RWPE2 (cell line): ENCODE measurements at regions not wholly inside any gene's neighbourhood (a gene's known extent, or its start where the extent isn't known, plus 50 kb on each side); places are given as distances from the start of the nearest gene placed in this dataset.
A peak's percentile ranks its signal among the peaks of the same experiment; 100 is the strongest.

Experiments used
- ATAC-seq: fragments of 200-7000 bp; cut with Tn5 transposase; 3 replicates; pipeline ENCODE4 v1.9.1; 2021; ENCODE audit warnings: low read depth
- DNase-seq: peaks from one replicate; pipeline ENCODE4 v3.0.0-alpha.2; 2020; ENCODE audit warnings: low spot score
- H3K27ac ChIP-seq: fragments of 450-650 bp; 2 replicates; pipeline ENCODE4 v1.5.1; 2017; ENCODE audit warnings: mild to moderate bottlenecking; ENCODE audit not compliant: poor library complexity, severe bottlenecking
- H3K27me3 ChIP-seq: fragments of 250-450 bp; sonication (Bioruptor Pico); 2 replicates; pipeline ENCODE4 v1.5.1; 2021; ENCODE audit warnings: mild to moderate bottlenecking, moderate library complexity; ENCODE audit not compliant: insufficient read depth, poor library complexity, severe bottlenecking
- H3K36me3 ChIP-seq: fragments of 250-450 bp; sonication (Bioruptor Pico); 2 replicates; pipeline ENCODE4 v1.5.1; 2020; ENCODE audit warnings: low read depth, mild to moderate bottlenecking, moderate library complexity
- H3K4me1 ChIP-seq: fragments of 250-450 bp; sonication (Bioruptor Pico); 2 replicates; pipeline ENCODE4 v1.5.1; 2021; ENCODE audit warnings: mild to moderate bottlenecking, moderate library complexity; ENCODE audit not compliant: insufficient read depth, poor library complexity, severe bottlenecking
- H3K4me3 ChIP-seq: fragments of 250-450 bp; sonication (Bioruptor Pico); 2 replicates; pipeline ENCODE4 v1.5.1; 2021; ENCODE audit warnings: mild to moderate bottlenecking, moderate library complexity; ENCODE audit not compliant: severe bottlenecking
- H3K9me3 ChIP-seq: fragments of 250-450 bp; sonication (Bioruptor Pico); 2 replicates; pipeline ENCODE4 v1.5.1; 2021; ENCODE audit warnings: mild to moderate bottlenecking, moderate library complexity; ENCODE audit not compliant: severe bottlenecking
- TF ChIP-seq, protein P1 (sequence below): fragments of 450-650 bp; IDR thresholded peaks from one replicate; pipeline ENCODE4 v1.5.1; 2017; ENCODE audit warnings: mild to moderate bottlenecking, moderate library complexity; ENCODE audit not compliant: poor library complexity, severe bottlenecking

DNA sequence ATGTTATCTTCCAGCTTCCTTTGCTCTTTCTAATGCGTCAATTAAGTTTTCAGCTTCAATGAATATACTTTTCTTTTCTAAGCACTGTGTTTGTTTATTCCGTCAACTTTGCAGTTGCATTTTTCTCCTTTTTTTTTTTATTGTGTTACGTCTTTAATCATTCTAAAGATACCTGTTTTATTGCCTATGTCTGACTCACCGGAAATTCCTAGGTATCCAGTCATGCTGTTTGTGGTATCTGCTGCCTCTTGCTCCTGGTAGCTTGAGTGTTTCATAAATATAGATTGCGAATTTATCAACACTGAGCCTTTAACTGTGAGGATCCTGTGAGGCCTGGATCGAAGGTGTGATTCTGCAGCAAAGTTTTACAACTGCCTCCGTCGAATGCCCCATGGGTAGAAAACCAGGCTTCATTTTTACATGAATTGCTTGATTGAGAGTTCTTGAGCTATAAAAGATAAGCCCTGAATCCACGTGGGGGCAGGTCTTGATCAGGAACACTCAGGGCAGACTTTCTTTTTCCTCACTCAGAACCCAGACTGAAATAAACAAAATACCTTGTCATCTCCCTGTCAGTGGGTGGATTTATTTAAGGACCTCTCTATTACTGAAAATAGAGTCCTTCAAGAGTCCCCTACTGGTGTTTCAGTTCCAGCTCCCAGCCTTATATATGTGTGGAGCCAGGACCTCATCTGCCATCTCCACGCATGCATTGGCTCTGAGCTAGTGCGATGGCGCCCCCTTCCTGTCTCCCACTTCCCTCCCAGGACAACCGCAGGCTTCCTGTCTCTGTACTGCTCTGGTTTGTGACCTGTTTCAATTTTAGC, 60.1 kb upstream of the LRRC1 start:
- DNase-seq: no peak
- TF ChIP-seq, protein P1, sequence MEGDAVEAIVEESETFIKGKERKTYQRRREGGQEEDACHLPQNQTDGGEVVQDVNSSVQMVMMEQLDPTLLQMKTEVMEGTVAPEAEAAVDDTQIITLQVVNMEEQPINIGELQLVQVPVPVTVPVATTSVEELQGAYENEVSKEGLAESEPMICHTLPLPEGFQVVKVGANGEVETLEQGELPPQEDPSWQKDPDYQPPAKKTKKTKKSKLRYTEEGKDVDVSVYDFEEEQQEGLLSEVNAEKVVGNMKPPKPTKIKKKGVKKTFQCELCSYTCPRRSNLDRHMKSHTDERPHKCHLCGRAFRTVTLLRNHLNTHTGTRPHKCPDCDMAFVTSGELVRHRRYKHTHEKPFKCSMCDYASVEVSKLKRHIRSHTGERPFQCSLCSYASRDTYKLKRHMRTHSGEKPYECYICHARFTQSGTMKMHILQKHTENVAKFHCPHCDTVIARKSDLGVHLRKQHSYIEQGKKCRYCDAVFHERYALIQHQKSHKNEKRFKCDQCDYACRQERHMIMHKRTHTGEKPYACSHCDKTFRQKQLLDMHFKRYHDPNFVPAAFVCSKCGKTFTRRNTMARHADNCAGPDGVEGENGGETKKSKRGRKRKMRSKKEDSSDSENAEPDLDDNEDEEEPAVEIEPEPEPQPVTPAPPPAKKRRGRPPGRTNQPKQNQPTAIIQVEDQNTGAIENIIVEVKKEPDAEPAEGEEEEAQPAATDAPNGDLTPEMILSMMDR: peak; percentile 67
- Histone ChIP-seq H3K27ac (peak overlapping the region; percentile 96), H3K9me3 (no peaks in the 10 kb centered on the region), H3K4me3 (no peak overlapping the region), H3K27me3 (no peaks in the 10 kb centered on the region), H3K4me1 (peaks cover 33% of the 10 kb centered on the region), H3K36me3 (no peaks in the 10 kb centered on the region)
- ATAC-seq: peak; percentile 97

DNA sequence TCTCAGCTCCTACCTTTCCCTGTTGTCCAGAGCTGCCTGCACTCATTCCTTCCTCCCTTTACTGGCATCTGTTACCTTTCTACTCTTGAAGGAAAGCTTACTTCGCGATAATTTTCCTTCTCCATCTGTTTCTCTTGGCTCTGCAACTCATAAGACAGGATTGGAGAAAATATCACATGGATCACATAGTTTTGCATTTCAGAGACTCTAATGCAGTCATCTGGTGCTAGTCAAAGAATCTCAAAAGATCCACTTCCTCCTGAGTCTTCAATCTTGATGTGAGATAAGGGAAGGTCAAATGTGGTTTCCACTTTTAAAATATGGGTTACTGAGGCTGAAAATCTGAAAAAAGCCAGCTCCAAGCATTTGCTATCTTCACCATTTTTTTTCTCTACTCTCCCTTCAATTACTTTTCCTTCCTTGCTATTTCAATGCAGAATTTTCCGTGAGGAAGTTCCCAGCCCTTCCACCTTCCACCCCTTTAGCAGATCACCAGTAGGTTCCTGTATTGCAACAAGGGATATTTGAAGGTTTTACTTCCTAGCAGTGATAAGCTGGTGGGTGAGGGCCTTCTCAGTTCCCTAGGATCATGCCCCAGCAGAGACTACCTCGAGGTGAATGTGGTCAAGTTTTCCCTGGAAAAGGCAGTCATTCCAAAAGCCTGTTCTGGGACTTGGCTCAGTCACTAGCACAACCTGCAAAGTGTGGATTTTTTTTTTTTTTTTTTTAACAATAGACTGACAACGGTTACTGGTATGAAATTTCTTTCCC, 62.8 kb upstream of the LRRC1 start:
- H3K27me3 ChIP-seq: no peaks in the 10 kb centered on the region
- H3K9me3 ChIP-seq: no peaks in the 10 kb centered on the region
- ATAC-seq (no peak), DNase-seq (no peak)
- H3K27ac ChIP-seq: no peak overlapping the region
- H3K36me3 ChIP-seq: no peaks in the 10 kb centered on the region
- peaks cover 32% of the 10 kb centered on the region for H3K4me1 ChIP-seq
- TF ChIP-seq, protein P1: no peak
- H3K4me3 ChIP-seq: no peak overlapping the region

DNA sequence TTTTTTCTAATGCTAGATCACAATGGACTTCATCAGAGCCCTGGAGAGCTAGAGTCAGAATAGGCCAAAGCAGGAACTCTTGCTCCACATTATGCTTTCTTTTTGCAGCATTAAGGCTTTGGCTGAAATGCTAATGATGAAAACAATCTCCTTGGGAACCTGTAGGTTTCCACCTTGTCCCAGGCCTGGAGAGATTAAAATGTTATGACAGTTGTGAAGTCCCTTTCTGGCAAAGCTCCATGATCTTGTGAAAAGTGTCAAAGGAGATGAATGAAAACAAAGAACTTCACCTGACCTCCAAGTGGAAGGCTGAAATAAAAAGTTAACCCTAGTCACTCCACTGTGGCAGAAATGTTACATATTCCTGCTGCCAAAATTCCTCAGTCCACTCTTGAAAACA, 64.0 kb upstream of the LRRC1 start:
- H3K27me3 ChIP-seq: no peaks in the 10 kb centered on the region
- TF ChIP-seq, protein P1: no peak
- no peaks in the 10 kb centered on the region for H3K9me3 ChIP-seq
- peaks cover 26% of the 10 kb centered on the region for H3K4me1 ChIP-seq
- DNase-seq: no peak
- no peak overlapping the region for H3K27ac ChIP-seq
- H3K4me3 ChIP-seq: no peak overlapping the region
- H3K36me3 ChIP-seq: no peaks in the 10 kb centered on the region
- no peak for ATAC-seq

DNA sequence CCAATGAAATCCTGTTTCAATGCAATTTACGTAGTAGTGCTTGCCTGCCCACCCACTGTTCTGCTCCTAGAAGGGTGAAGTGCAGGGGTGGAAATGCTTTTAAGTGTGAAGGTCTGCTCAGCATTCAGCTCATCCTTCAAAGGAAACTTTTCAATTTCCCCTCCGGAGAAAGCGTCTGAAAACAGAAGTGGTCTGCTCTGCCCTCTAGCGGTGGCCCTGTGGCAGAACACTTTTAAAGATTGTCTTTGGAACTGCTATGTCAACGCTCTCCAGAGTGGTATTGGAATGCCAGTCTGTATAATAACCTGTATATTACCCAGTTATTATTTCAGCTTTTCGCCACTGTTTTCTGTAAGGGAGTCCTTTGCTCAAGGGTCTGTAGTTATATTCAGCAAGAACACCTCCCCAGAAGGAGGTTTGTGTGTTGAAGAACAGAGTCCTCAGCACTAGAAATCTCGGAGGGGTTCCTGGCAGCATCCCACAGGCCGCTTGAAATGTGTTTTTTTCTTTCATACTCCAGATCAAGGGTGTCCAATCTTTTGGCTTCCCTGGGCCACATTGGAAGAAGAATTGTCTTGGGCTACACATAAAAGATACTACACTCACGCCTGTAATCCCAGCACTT, 63.1 kb upstream of the KLHL31 start:
- Histone ChIP-seq H3K9me3 (no peaks in the 10 kb centered on the region), H3K27ac (no peak overlapping the region), H3K4me3 (no peak overlapping the region), H3K4me1 (peaks cover 8% of the 10 kb centered on the region), H3K27me3 (no peaks in the 10 kb centered on the region), H3K36me3 (no peaks in the 10 kb centered on the region)
- TF ChIP-seq, protein P1: peak; percentile 80
- DNase-seq: no peak
- peak; percentile 68 for ATAC-seq
